CD1c-positive myeloid dendritic cell (primary cell): ENCODE measurements at regions not wholly inside any gene's neighbourhood (a gene's known extent, or its start where the extent isn't known, plus 50 kb on each side); places are given as distances from the start of the nearest gene placed in this dataset.

Experiments
- DNase-seq: peaks from one replicate; pipeline ENCODE4 v3.0.0-alpha.2; 2016; ENCODE audit errors: extremely low spot score

DNA sequence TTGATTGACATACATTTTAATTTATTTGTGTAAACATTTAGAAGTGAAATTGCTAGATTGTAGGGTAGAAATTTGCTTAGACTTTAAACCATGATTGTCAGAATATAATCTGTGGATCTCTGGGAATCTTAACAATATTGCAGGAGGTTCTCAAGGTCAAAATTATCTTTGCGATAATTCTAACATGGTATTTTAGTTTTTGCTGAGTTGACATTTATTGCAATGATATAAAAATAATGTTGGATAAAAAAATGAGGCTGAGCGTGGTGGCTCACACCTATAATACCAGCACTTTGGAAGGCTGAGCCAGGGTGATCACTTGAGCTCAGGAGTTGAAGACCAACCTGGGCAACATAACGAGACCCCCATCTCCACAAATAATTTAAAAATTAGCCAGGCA lies 70.3 kb upstream of the SGCD start:
- no peak for DNase-seq

- DNase-seq, result no peak
Observed at GRCh38 chr5:156258934-156259333, 68.0 kb upstream of the SGCD start.

DNA sequence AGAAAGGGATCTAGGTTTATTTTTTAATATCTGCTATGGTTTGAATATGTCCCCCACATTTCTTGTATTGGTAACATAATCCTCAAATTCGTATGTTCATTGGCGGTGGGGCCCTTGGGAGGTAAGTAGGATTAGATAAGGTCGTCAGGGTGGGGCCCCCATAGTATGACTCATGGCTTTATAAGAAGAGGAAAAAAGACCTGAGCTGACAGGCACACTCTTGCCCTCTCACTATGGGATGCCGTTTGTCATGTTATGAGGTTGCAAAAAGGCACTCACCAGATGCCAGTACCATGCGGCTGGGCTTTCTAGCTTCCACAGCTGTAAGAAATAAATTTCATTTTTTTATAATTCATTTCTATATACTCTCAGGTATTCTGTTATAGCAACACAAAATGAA lies 67.3 kb upstream of the SGCD start:
- DNase-seq, result no peak

GRCh38 chr5:156261275-156261939 lies 65.6 kb upstream of the SGCD start:
- no peak for DNase-seq

- no peak for DNase-seq
Observed at GRCh38 chr5:156271569-156271968, 55.4 kb upstream of the SGCD start.

GRCh38 chr5:156272139-156272538 lies 54.8 kb upstream of the SGCD start:
- DNase-seq, result no peak

DNA sequence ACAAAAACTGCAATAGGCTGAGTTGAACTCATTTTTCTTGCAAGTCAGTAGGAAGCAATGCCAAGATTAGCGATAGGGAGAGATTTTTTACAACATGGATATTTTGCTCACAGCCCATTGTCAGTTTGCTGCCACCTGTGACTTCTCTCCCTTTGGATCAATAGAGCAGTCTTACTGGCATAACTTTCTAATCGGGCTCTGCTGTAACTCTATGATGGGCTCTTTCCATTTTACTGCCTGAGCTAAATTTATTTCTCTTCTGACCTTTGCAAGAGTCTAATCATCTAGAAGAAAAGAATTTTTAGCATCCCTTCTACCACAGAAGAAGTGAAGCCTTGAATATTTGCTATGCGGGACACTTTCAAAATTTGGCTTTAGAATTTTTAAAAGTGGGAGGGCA lies 53.6 kb upstream of the SGCD start:
- no peak for DNase-seq

DNA sequence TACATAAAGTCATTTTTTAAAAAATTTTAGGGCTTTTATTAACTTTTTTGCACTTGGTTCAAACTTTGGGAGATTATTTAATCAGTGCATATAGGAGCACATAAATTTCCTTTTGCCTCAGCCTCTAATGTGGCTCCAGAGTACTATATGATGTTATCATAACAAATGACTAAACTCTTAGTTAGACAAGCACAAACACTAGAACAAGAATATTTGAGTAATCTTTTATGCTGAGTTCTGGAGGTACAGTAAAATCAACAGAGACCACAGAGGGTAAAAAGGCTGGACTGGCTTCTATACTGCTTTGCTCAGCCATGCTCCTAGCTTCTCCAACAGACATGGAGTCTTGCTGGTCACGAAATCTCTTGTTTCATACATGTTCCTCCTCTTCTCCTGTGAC lies 52.5 kb upstream of the SGCD start:
- DNase-seq, result no peak
